Endothelial cell of umbilical vein (primary cell): ENCODE measurements at regions not wholly inside any gene's neighbourhood (a gene's known extent, or its start where the extent isn't known, plus 50 kb on each side); places are given as distances from the start of the nearest gene placed in this dataset.

Source experiments
- CTCF ChIP-seq, 2 donors: IDR thresholded peaks; 1 replicate in 1 of 2; 2 replicates in 1 of 2; pipeline ENCODE4 v1.5.1; 2011; ENCODE audit warnings: low read length in 2 of 2, mild to moderate bottlenecking in 2 of 2, moderate library complexity in 2 of 2, control low read depth in 1 of 2, inconsistent platforms in 1 of 2, low read depth in 1 of 2; ENCODE audit not compliant: insufficient read depth in 1 of 2; ENCODE audit errors: extremely low read depth in 1 of 2
- EZH2 ChIP-seq: IDR thresholded peaks from 2 replicates; pipeline ENCODE4 v1.6.1; 2012; ENCODE audit warnings: borderline replicate concordance, low read depth, mild to moderate bottlenecking, moderate library complexity, low read length, inconsistent platforms; ENCODE audit not compliant: severe bottlenecking
- GATA2 ChIP-seq: IDR thresholded peaks from 2 replicates; pipeline ENCODE4 v1.7.0; 2011; ENCODE audit warnings: low read depth, mild to moderate bottlenecking, moderate library complexity, mixed read lengths, low read length; ENCODE audit not compliant: insufficient read length, insufficient read depth
- POLR2A ChIP-seq: IDR thresholded peaks from 2 replicates; pipeline ENCODE4 v1.6.1; 2012; ENCODE audit warnings: low read depth, mild to moderate bottlenecking, control low read depth, low read length
- POLR2AphosphoS5 ChIP-seq: IDR thresholded peaks from 2 replicates; pipeline ENCODE4 v1.6.1; 2012; ENCODE audit warnings: low read depth, mild to moderate bottlenecking, control low read depth, low read length, moderate library complexity; ENCODE audit not compliant: insufficient read depth

- TF ChIP-seq POLR2AphosphoS5 (no peak), CTCF (IDR thresholded peaks at IDR 0.05; ENCODE audit: extremely low read depth in 1 of 2, insufficient read depth in 1 of 2, low read depth in 1 of 2, low read length in 2 of 2) (no peak), GATA2 (no peak), EZH2 (no peak), POLR2A (no peak)
Measured at GRCh38 chr1:30304080-30304479, 419.3 kb downstream of the MATN1 start.
